Spleen (tissue), 7 donors: ENCODE measurements at regions not wholly inside any gene's neighbourhood (a gene's known extent, or its start where the extent isn't known, plus 50 kb on each side); places are given as distances from the start of the nearest gene placed in this dataset.

Source experiments
- CTCF ChIP-seq, 11 experiments: fragments of 200-600 bp in 7 of 11; fragments of 450-650 bp in 4 of 11; sonication (generic) in 4 of 11; IDR thresholded peaks in 8 of 11; conservative IDR thresholded peaks in 3 of 11; 1 replicate in 7 of 11; 2 replicates in 4 of 11; pipeline versions ENCODE4 v1.4.0 to v1.8.0; 2016 to 2021; ENCODE audit warnings: antibody characterized with exemption in 11 of 11, inconsistent platforms in 4 of 11, mild to moderate bottlenecking in 1 of 11
- POLR2A ChIP-seq, 3 donors: fragments of 450-650 bp; IDR thresholded peaks; one replicate each; pipeline ENCODE4 v1.5.1; 2017; ENCODE audit warnings: antibody characterized with exemption in 3 of 3, mild to moderate bottlenecking in 1 of 3
- donor health status: DM: no; HTN: no; CAD: no; lungs with moderate emphysema.
- donor health status: DM: no; HTN: no; CAD: no.
- donor health status: DM: no; HTN: no; CAD: no.

DNA sequence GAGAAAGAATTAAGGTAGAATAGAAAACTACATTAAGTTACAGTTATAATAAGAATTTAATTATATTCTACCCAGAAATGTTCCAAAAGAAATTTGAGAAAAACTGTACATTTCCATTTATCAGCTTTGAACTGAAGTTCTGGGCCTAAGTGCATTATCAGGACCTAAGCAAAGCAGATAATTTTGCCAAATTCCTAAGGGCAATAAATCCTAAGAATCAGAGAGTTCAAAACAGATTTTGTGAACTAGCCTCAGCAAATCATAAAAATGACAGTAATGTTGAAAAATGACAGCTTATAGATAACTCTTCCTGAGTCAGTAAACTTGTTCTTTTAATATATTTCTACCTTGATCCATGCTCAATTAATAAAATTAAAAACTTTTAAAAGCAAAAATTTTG lies 662.1 kb upstream of the CDH9 start:
- TF ChIP-seq POLR2A (IDR thresholded peaks at IDR 0.05) (no peak), CTCF (IDR thresholded peaks at IDR 0.05 in 8 of 11, conservative IDR thresholded peaks at IDR 0.05 in 3 of 11) (no peak)
